Activated CD8-positive, alpha-beta memory T cell treated with anti-CD3 and anti-CD28 coated beads for 1 hour (primary cell): ENCODE measurements at regions not wholly inside any gene's neighbourhood (a gene's known extent, or its start where the extent isn't known, plus 50 kb on each side); places are given as distances from the start of the nearest gene placed in this dataset.

ENCODE experiments used
- DNase-seq, 2 donors: peaks; one replicate each; pipeline ENCODE4 v3.0.0-alpha.2; 2020; ENCODE audit warnings: low read depth in 1 of 2; ENCODE audit errors: extremely low read depth in 1 of 2

- no peak for DNase-seq
These were observed 515.3 kb downstream of the EPHB1 start for GRCh38 chr3:135310317-135310716.

DNA sequence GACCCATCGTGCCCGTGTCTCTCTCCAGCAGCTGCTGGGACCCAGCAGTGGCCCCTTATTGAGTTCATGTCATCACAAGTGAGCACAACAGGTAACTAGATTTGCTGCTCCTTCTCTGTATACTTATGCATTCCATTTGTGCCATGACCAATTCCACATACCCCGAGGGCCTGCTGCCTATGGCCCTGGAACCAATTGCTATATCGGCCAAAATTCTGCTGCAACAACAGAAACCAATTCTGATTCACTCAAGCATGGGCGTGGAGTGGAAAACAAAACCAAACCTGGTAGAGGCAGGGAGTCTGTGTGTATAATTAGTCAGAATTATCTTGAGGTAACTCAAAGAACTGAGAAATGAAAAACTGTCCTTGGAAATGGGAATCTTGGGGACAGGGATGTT is 516.6 kb downstream of the EPHB1 start:
- no peak for DNase-seq

DNA sequence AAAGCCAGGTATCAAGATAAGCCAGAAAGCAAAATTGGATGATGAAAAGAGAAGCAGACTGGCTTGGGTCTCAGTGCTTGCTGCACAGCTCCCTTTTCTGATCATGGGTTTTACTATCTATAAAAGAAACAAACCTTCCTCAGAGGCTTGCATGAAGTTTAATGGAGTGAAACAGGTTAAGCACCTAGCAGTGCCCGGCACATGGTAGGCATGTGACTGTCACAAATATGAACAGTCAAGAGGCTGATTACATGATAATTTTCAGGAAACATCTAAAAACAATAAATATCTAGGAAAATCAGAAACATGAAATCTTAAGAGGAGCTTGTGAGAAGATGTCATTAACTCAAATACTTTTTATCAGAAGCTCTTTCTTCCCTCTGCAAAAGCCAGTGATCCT is 519.2 kb downstream of the EPHB1 start:
- no peak for DNase-seq

GRCh38 chr3:135324301-135324700 is 529.2 kb downstream of the EPHB1 start:
- no peak for DNase-seq

DNA sequence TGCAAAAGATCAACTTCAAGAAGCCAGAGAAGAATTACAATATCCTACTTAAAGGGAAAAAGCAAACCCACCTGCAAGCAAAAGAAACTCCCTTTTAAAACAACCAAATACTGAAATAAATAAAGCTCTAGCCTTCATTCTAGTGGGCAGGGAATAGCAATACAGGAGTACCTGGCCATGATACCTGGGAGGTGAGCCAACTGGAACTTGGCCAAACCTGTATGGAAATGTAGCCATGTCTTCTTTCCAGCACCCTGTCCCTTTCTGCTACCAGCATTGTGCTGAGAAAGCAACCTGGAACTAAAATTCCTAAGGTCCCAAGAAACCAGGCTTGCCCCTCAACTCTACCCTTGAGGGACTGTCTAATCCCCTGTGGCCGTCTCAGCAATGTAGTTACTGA is 530.0 kb downstream of the EPHB1 start:
- no peak for DNase-seq

GRCh38 chr3:135325726-135326235 is 530.7 kb downstream of the EPHB1 start:
- DNase-seq, result no peak

DNA sequence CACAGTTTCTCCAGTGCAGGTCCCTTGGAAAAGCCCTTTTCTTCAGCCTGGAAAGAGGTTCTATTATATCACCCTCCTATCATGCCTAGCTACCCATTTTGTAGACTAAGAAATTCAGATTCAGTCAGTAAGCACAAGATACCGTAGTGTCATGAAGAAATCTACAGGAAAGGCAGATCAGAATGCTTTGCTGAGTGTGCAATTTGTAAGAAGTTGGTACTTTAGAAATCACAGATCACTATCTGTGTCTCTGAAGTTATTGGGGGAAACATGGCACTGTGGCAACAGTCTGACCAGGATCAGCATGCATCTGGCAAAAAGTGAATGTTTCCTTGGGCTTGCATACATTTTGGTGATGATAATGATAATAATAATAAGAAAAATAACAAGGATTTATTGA is 531.8 kb downstream of the EPHB1 start:
- no peak for DNase-seq

DNA sequence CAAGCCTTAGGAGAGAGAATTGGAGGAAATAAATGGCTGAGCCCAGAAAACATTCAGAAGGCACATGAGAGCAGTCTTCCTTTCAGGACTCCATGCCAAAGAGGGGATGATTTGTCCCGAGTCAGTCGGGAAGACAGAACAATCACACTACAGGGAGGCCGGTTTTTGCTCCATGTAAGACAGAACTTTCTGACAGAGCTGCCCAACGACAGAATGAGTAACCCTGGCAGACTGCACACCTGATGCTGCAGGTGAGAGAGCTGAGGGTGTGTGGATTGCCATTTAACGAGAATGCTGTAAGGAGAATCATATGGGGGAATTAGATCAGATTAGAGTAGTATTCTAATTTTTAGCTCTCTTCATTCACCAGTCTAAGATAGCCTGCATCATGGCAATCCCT is 533.0 kb downstream of the EPHB1 start:
- no peak for DNase-seq

GRCh38 chr3:135329479-135329878 is 534.4 kb downstream of the EPHB1 start:
- no peak for DNase-seq

- no peak for DNase-seq
These were observed 542.1 kb downstream of the EPHB1 start for GRCh38 chr3:135337192-135337591.

DNA sequence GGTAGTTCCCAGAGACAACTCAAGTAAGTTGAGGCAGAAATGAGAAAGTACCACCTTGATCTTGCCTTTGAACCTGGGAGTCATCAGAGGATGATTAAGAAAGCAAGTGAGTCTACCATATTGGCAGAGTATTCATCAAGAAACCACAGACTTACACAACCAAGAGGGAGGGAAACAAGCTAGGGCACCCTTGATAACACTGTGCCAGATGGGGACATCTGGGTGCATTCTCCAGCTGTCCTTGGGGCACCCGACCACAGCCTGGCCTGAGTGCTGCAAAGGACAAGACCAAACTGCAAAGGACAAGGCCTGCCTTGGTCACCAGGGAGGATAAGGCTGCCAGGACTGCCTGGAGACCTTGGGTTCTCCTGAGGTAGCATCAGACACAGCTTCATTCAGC is 553.6 kb downstream of the EPHB1 start:
- no peak for DNase-seq

GRCh38 chr3:135349254-135349948 is 554.3 kb downstream of the EPHB1 start:
- no peak for DNase-seq

DNA sequence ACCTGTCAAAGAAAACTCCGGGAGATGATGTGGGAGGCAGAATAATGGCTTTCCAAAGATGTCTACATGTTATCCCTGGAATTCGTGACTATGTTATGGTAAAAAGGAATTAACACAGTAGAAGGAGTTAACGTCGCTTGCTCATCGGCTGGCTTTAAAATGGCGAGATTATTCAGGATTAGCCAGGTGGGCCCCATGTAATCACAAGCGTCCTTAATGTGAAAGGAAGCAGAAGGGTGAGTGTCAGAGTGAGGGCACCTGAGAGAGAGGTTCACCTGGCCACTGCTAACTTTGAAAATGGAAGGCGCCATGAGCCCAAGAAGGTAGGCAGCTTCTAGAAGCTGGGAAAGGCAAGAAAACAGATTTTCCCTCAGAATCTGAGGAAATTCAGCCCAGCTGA is 557.2 kb downstream of the EPHB1 start:
- DNase-seq, result no peak

GRCh38 chr3:135362889-135363288 is 567.8 kb downstream of the EPHB1 start:
- no peak for DNase-seq

GRCh38 chr3:135364676-135365075 is 569.6 kb downstream of the EPHB1 start:
- DNase-seq, result no peak

GRCh38 chr3:135366816-135367215 is 571.8 kb downstream of the EPHB1 start:
- DNase-seq, result no peak

GRCh38 chr3:135368316-135368715 is 573.3 kb downstream of the EPHB1 start:
- no peak for DNase-seq

GRCh38 chr3:135368781-135369180 is 573.7 kb downstream of the EPHB1 start:
- DNase-seq, result no peak

DNA sequence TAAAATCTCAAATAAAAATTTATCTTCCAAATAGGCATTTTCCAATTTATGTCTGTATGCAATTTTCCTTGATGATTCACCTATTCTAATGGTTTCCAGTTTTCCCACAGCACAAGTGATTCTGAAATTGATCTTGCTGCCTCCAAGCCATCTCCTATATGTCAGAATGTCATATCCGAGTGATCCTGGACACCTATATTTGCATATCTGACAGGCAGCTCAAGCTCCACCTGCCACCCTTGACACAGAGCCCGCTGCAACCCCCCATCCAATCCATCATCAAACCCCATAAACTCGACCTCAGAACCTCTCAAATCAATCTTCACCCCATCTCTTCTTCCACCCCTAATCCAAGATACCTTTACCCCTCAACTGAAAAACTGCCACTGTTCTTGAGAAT is 579.5 kb downstream of the EPHB1 start:
- DNase-seq, result no peak

DNA sequence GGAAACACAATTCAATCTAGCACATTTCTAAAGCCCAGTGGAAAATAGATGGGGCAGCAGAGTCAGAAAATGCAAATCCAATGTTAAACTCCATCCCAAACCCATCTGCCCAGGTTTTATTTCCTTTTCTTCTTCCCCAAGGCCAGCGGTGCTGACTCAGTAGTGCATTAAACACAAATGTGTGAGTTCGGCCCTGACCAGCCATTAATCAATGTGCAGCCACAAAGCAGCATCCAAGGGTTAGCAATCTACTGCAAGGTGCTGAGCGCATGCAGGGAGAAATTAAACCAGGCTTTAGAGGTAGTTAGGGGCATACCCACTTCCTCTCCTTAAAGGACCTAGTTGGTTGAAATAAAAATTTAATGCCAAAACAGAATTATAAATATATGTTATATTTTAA is 583.3 kb upstream of the PPP2R3A start:
- DNase-seq, result no peak

GRCh38 chr3:135382621-135383020 is 582.9 kb upstream of the PPP2R3A start:
- DNase-seq, result no peak

DNA sequence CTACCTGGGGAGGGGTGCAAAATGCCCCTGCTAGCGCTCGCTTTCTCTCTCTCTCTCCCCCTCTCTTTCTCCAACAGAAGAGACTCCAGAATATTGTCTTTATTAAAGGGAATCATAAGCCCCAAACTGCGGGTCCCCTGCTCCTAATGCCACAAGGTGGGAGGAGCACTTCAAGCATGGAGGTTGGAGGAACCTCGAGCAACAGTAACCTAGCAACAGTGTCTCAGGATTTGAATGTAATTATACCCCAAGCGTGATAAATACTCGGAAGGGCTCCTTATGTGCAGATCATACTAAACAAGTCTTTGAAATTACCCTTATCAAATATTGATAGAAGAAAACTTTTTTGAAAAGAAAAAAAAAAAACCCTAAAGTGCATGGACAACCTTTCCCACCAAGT is 582.2 kb upstream of the PPP2R3A start:
- DNase-seq, result no peak

GRCh38 chr3:135392151-135392550 is 573.4 kb upstream of the PPP2R3A start:
- DNase-seq, result no peak
